Esophagus muscularis mucosa (tissue), 4 donors: ENCODE measurements at regions not wholly inside any gene's neighbourhood (a gene's known extent, or its start where the extent isn't known, plus 50 kb on each side); places are given as distances from the start of the nearest gene placed in this dataset.

Experiments used
- DNase-seq: peaks from one replicate; pipeline ENCODE4 v3.0.0-alpha.2; 2017; ENCODE audit errors: extremely low spot score
- H3K27ac ChIP-seq, 4 donors: fragments of 200-600 bp; sonication (generic); replicated peaks in 1 of 4; 1 replicate in 3 of 4; 2 replicates in 1 of 4; pipeline ENCODE4 v1.5.1; 2016 to 2019; ENCODE audit warnings: mild to moderate bottlenecking in 1 of 4
- H3K27me3 ChIP-seq, 4 donors: fragments of 200-600 bp; sonication (generic); one replicate each; pipeline versions ENCODE4 v1.5.1 to v1.6.0; 2016 to 2019
- H3K36me3 ChIP-seq, 4 donors: fragments of 200-600 bp; sonication (generic); one replicate each; pipeline ENCODE4 v1.5.1; 2016 to 2019
- H3K4me1 ChIP-seq, 4 donors: fragments of 200-600 bp; sonication (generic); one replicate each; pipeline ENCODE4 v1.5.1; 2016 to 2019
- H3K4me3 ChIP-seq, 4 donors: fragments of 200-600 bp; sonication (generic); 1 replicate in 2 of 4; 2 replicates in 2 of 4; pipeline ENCODE4 v1.5.1; 2016 to 2019; ENCODE audit warnings: mild to moderate bottlenecking in 4 of 4, moderate library complexity in 1 of 4
- H3K9me3 ChIP-seq, 4 donors: fragments of 200-600 bp; sonication (generic); 1 replicate in 3 of 4; 2 replicates in 1 of 4; pipeline ENCODE4 v1.5.1; 2016 to 2019
- CTCF ChIP-seq, 3 experiments: fragments of 200-600 bp in 2 of 3; fragments of 450-650 bp in 1 of 3; sonication (generic) in 2 of 3; IDR thresholded peaks; one replicate each; pipeline ENCODE4 v1.5.1; 2017 to 2019; ENCODE audit warnings: antibody characterized with exemption in 3 of 3, mild to moderate bottlenecking in 2 of 3, moderate library complexity in 1 of 3
- EP300 ChIP-seq: sonication (generic); formaldehyde crosslinking; IDR thresholded peaks from one replicate; pipeline ENCODE4 v1.6.1; 2017; ENCODE audit warnings: antibody characterized with exemption
- POLR2A ChIP-seq: fragments of 450-650 bp; IDR thresholded peaks from one replicate; pipeline ENCODE4 v1.6.1; 2017; ENCODE audit warnings: antibody characterized with exemption, moderate library complexity, mild to moderate bottlenecking, low read depth
- POLR2AphosphoS5 ChIP-seq, 2 donors: sonication (generic); formaldehyde crosslinking; IDR thresholded peaks; one replicate each; pipeline ENCODE4 v1.6.1; 2017; ENCODE audit warnings: antibody characterized with exemption in 2 of 2
- WGBS: methylation state at CpG from one replicate; pipeline ENCODE4 v1.1.5; 2018; 5-methylcytosine and 5-hydroxymethylcytosine counted together
- intact Hi-C: fragments of 100-400 bp; cut with DNase I; formaldehyde crosslinking; loops from one replicate; pipeline ENCODE4 v1.15.1; 2023

DNA sequence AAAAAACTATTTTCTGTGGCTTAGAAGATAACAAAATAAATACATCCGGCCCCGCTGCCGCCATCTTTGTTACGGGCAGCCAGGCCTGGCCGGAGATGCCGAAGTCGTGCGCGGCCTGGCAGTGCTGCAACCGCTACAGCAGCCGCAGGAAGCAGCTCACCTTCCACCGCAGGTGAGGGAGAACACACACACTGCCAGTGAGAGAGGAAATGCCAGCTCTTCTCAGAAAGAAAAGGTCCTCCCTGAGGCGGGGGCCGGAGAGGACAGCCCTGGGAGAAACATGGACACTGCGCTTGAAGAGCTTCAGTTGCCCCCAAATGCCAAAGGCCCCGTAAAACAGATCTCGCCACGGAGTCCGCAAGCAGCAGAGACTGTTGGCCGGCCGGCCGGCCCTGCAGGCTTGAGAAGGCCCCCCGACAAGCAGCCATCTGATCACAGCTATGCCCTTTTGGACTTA lies 323.2 kb downstream of the AMY1C start:
- no peak overlapping the region for H3K4me3 ChIP-seq
- DNase-seq: no peak
- H3K4me1 ChIP-seq: no peaks in the 10 kb centered on the region
- no peaks in the 10 kb centered on the region for H3K9me3 ChIP-seq
- WGBS: 89% methylated on average over 23 of the region's 23 CpGs
- intact Hi-C loops: no loop called here
- TF ChIP-seq POLR2A: no peak
- no peak for TF ChIP-seq CTCF (IDR thresholded peaks at IDR 0.05)
- no peak for TF ChIP-seq EP300
- no peak overlapping the region for H3K27ac ChIP-seq
- H3K36me3 ChIP-seq: no peaks in the 10 kb centered on the region
- H3K27me3 ChIP-seq: no peaks in the 10 kb centered on the region

DNA sequence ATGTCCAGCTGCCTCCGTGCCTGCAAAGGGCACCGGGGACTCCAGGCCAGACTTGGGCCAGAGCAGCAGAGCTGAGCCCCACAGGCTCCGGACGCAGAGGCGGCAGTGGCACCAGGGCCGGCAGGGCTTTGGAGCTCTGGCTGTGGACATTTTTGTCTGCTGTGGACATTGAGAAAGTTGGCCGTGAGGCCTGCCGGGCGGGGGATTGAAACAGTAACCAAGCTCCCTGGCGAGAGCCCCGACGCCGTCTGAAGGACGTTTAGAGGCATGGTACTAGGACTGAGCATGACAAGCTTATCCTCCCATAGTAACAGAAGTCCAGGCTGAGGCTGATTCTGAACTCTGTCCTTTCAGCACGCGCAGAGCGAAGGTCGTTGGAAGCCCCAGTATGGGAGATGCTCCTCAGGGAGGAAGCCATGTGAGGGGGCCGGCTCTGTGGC lies 323.8 kb downstream of the AMY1C start:
- Histone ChIP-seq H3K36me3 (no peaks in the 10 kb centered on the region), H3K4me1 (no peaks in the 10 kb centered on the region), H3K9me3 (no peaks in the 10 kb centered on the region), H3K4me3 (no peak overlapping the region), H3K27ac (no peak overlapping the region), H3K27me3 (no peaks in the 10 kb centered on the region)
- no peak for DNase-seq
- WGBS: 95% methylated on average over 16 of the region's 19 CpGs
- intact Hi-C loops: no loop called here
- TF ChIP-seq CTCF (IDR thresholded peaks at IDR 0.05) (no peak), POLR2AphosphoS5 (IDR thresholded peaks at IDR 0.05) (no peak), EP300 (no peak), POLR2A (no peak)

DNA sequence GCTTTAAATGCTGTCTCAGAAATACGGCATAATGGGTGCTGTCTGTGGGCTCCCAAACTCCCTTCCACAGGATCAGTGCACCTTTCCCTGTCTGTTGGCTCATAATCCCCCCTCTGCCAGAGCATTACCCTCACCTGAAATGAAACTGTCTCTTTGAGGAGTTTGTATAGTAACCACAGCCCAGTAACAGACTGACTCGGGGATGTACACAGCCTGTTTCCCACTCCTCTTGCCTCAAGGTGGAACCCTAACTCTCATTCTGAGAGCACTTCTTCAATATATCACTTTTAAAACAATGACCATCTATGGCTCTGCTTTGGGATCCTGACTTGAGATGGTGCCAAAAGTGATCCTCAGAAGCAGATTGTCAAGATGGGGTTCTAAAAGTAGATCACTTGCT lies 332.5 kb downstream of the AMY1C start:
- H3K9me3 ChIP-seq: no peaks in the 10 kb centered on the region
- no peaks in the 10 kb centered on the region for H3K36me3 ChIP-seq
- TF ChIP-seq CTCF (IDR thresholded peaks at IDR 0.05) (no peak), POLR2AphosphoS5 (IDR thresholded peaks at IDR 0.05) (no peak), EP300 (no peak), POLR2A (no peak)
- H3K4me1 ChIP-seq: no peaks in the 10 kb centered on the region
- intact Hi-C loops: no loop called here
- WGBS: 88% methylated on average over 2 of the region's 2 CpGs
- no peak overlapping the region for H3K27ac ChIP-seq
- H3K4me3 ChIP-seq: no peak overlapping the region
- no peaks in the 10 kb centered on the region for H3K27me3 ChIP-seq
- no peak for DNase-seq

- H3K4me1 ChIP-seq: no peaks in the 10 kb centered on the region
- H3K36me3 ChIP-seq: no peaks in the 10 kb centered on the region
- no peak for TF ChIP-seq CTCF (IDR thresholded peaks at IDR 0.05)
- no peak for TF ChIP-seq POLR2A
- no peak for TF ChIP-seq POLR2AphosphoS5 (IDR thresholded peaks at IDR 0.05)
- TF ChIP-seq EP300: no peak
- 51% methylated on average over 3 of the region's 3 CpGs for WGBS
- no peaks in the 10 kb centered on the region for H3K9me3 ChIP-seq
- intact Hi-C loops: no loop called here
- no peaks in the 10 kb centered on the region for H3K27me3 ChIP-seq
- no peak overlapping the region for H3K27ac ChIP-seq
- no peak for DNase-seq
- no peak overlapping the region for H3K4me3 ChIP-seq
Measured at GRCh38 chr1:104084380-104084779, 334.7 kb downstream of the AMY1C start.

GRCh38 chr1:104092698-104093097 lies 343.0 kb downstream of the AMY1C start:
- Histone ChIP-seq H3K27ac (no peak overlapping the region), H3K36me3 (no peaks in the 10 kb centered on the region), H3K4me3 (no peak overlapping the region), H3K9me3 (no peaks in the 10 kb centered on the region), H3K27me3 (no peaks in the 10 kb centered on the region), H3K4me1 (no peaks in the 10 kb centered on the region)
- 82% methylated on average over 1 of the region's 1 CpG for WGBS
- intact Hi-C loops: no loop called here
- no peak for DNase-seq
- TF ChIP-seq POLR2AphosphoS5 (IDR thresholded peaks at IDR 0.05) (no peak), CTCF (IDR thresholded peaks at IDR 0.05) (no peak), EP300 (no peak), POLR2A (no peak)
